H9 (cell line): ENCODE measurements at regions not wholly inside any gene's neighbourhood (a gene's known extent, or its start where the extent isn't known, plus 50 kb on each side); places are given as distances from the start of the nearest gene placed in this dataset.

Source experiments
- DNase-seq: peaks from one replicate; pipeline ENCODE4 v3.0.0-alpha.2; 2017
- H2AFZ ChIP-seq: one replicate; pipeline ENCODE4 v1.6.1; 2013; ENCODE audit warnings: mild to moderate bottlenecking, low read length, control low read depth, moderate library complexity
- H2AK5ac ChIP-seq: 2 replicates; pipeline ENCODE4 v1.6.1; 2013; ENCODE audit warnings: low read length, control low read depth, mixed read lengths; ENCODE audit not compliant: insufficient read length
- H2BK120ac ChIP-seq: one replicate; pipeline ENCODE4 v1.6.1; 2013; ENCODE audit warnings: low read depth, mild to moderate bottlenecking, low read length, control low read depth, inconsistent platforms; ENCODE audit not compliant: poor library complexity, severe bottlenecking
- H2BK12ac ChIP-seq: 2 replicates; pipeline ENCODE4 v1.6.1; 2013; ENCODE audit warnings: low read length, control low read depth, mixed read lengths, low read depth; ENCODE audit not compliant: insufficient read length
- H2BK15ac ChIP-seq: 2 replicates; pipeline ENCODE4 v1.6.1; 2013; ENCODE audit warnings: low read depth, low read length, control low read depth
- H2BK20ac ChIP-seq: one replicate; pipeline ENCODE4 v1.6.1; 2013; ENCODE audit warnings: low read depth, mild to moderate bottlenecking, low read length, control low read depth, inconsistent platforms; ENCODE audit not compliant: poor library complexity, severe bottlenecking
- H2BK5ac ChIP-seq: 2 replicates; pipeline ENCODE4 v1.6.1; 2013; ENCODE audit warnings: low read length, control low read depth, mixed read lengths; ENCODE audit not compliant: insufficient read length
- H3K14ac ChIP-seq: 2 replicates; pipeline ENCODE4 v1.6.1; 2013; ENCODE audit warnings: low read length, control low read depth; ENCODE audit not compliant: insufficient read depth
- H3K18ac ChIP-seq: 2 replicates; pipeline ENCODE4 v1.6.1; 2013; ENCODE audit warnings: low read depth, mild to moderate bottlenecking, mixed read lengths, low read length, control low read depth; ENCODE audit not compliant: insufficient read length
- H3K23ac ChIP-seq: 2 replicates; pipeline ENCODE4 v1.6.1; 2013; ENCODE audit warnings: low read length, control low read depth, mixed read lengths, low read depth; ENCODE audit not compliant: insufficient read length
- H3K23me2 ChIP-seq: 2 replicates; pipeline ENCODE4 v1.6.1; 2013; ENCODE audit warnings: low read depth, mild to moderate bottlenecking, mixed read lengths, low read length, control low read depth; ENCODE audit not compliant: insufficient read length, poor library complexity, severe bottlenecking
- H3K27ac ChIP-seq: 2 replicates; pipeline ENCODE4 v1.5.1; 2013; ENCODE audit warnings: low read length, control low read depth, mixed read lengths, low read depth; ENCODE audit not compliant: insufficient read length
- H3K27me3 ChIP-seq: 2 replicates; pipeline ENCODE4 v1.6.1; 2013; ENCODE audit warnings: low read length, control low read depth, inconsistent platforms; ENCODE audit not compliant: insufficient read depth
- H3K4ac ChIP-seq: 2 replicates; pipeline ENCODE4 v1.6.1; 2013; ENCODE audit warnings: low read depth, mild to moderate bottlenecking, control low read depth, inconsistent platforms, low read length, moderate library complexity
- H3K4me1 ChIP-seq: 2 replicates; pipeline ENCODE4 v1.6.1; 2013; ENCODE audit warnings: low read length, control low read depth, inconsistent platforms; ENCODE audit not compliant: insufficient read depth
- H3K4me2 ChIP-seq: 2 replicates; pipeline ENCODE4 v1.6.1; 2013; ENCODE audit warnings: low read length, control low read depth, mixed read lengths; ENCODE audit not compliant: insufficient read length, insufficient read depth
- H3K56ac ChIP-seq: 2 replicates; pipeline ENCODE4 v1.6.1; 2013; ENCODE audit warnings: low read depth, mild to moderate bottlenecking, mixed read lengths, low read length, control low read depth; ENCODE audit not compliant: insufficient read length
- H3K79me1 ChIP-seq: 2 replicates; pipeline ENCODE4 v1.6.1; 2013; ENCODE audit warnings: low read depth, mild to moderate bottlenecking, moderate library complexity, low read length, control low read depth, inconsistent platforms; ENCODE audit not compliant: insufficient read depth, poor library complexity, severe bottlenecking
- H3K79me2 ChIP-seq: 2 replicates; pipeline ENCODE4 v1.6.1; 2013; ENCODE audit warnings: low read length, control low read depth, inconsistent platforms; ENCODE audit not compliant: insufficient read depth
- H3K9ac ChIP-seq: 2 replicates; pipeline ENCODE4 v1.6.1; 2013; ENCODE audit warnings: low read length, control low read depth, mixed read lengths; ENCODE audit not compliant: insufficient read length; ENCODE audit errors: extremely low read depth
- H3K9me3 ChIP-seq: one replicate; pipeline ENCODE4 v1.6.1; 2013; ENCODE audit warnings: low read depth, low read length, inconsistent platforms; ENCODE audit not compliant: control insufficient read depth
- H3T11ph ChIP-seq: one replicate; pipeline ENCODE4 v1.6.1; 2013; ENCODE audit warnings: mild to moderate bottlenecking, low read length, control low read depth, inconsistent platforms
- H4K20me1 ChIP-seq: one replicate; pipeline ENCODE4 v1.6.1; 2013; ENCODE audit not compliant: control insufficient read depth, insufficient read length, insufficient read depth
- H4K5ac ChIP-seq: 2 replicates; pipeline ENCODE4 v1.6.1; 2013; ENCODE audit warnings: low read depth, mild to moderate bottlenecking, mixed read lengths, low read length, control low read depth; ENCODE audit not compliant: insufficient read length
- H4K8ac ChIP-seq: replicated peaks from 2 replicates; pipeline ENCODE4 v1.6.1; 2013; ENCODE audit warnings: low read length, control low read depth, mixed read lengths, low read depth; ENCODE audit not compliant: insufficient read length
- H4K91ac ChIP-seq: 2 replicates; pipeline ENCODE4 v1.6.1; 2013; ENCODE audit warnings: low read depth, mild to moderate bottlenecking, moderate library complexity, mixed read lengths, low read length, control low read depth; ENCODE audit not compliant: insufficient read length
- H3K27ac Mint-ChIP-seq, 3 experiments: 2 replicates in 2 of 3; 3 replicates in 1 of 3; pipeline ENCODE4 v1.8.0; 2020 to 2021; ENCODE audit warnings: mixed read lengths in 3 of 3, mild to moderate bottlenecking in 1 of 3, moderate library complexity in 1 of 3
- H3K27me3 Mint-ChIP-seq: 2 replicates; pipeline ENCODE4 v1.8.0; 2021; ENCODE audit warnings: low read depth, mild to moderate bottlenecking, moderate library complexity, mixed read lengths
- H3K36me3 Mint-ChIP-seq, 3 experiments: 2 replicates in 2 of 3; 3 replicates in 1 of 3; pipeline ENCODE4 v1.8.0; 2020 to 2021; ENCODE audit warnings: low read depth in 3 of 3, mixed read lengths in 3 of 3; ENCODE audit not compliant: insufficient read depth in 1 of 3
- H3K4me1 Mint-ChIP-seq, 2 experiments: 2 replicates each; pipeline ENCODE4 v1.8.0; 2020; ENCODE audit warnings: mixed read lengths in 2 of 2
- H3K4me3 Mint-ChIP-seq, 2 experiments: 2 replicates in 1 of 2; 3 replicates in 1 of 2; pipeline ENCODE4 v1.8.0; 2020 to 2021; ENCODE audit warnings: mild to moderate bottlenecking in 2 of 2, mixed read lengths in 2 of 2, moderate library complexity in 1 of 2
- H3K9me3 Mint-ChIP-seq, 2 experiments: 2 replicates in 1 of 2; 3 replicates in 1 of 2; pipeline ENCODE4 v1.8.0; 2020; ENCODE audit warnings: mild to moderate bottlenecking in 2 of 2, mixed read lengths in 2 of 2, moderate library complexity in 1 of 2
- CTCF ChIP-seq: fragments of 200-600 bp; sonication (generic); conservative IDR thresholded peaks from 3 replicates; pipeline ENCODE4 v1.8.0; 2021; ENCODE audit warnings: antibody characterized with exemption, mild to moderate bottlenecking
- WGBS: extraction: QIAGEN DNeasy Blood & Tissue Kit; methylation state at CpG from one replicate; pipeline ENCODE4 v1.1.7; 2013; ENCODE audit warnings: missing lambda C conversion rate, low lambda C conversion rate, mixed read lengths; ENCODE audit not compliant: insufficient read length; ENCODE audit errors: extremely low coverage; 5-methylcytosine and 5-hydroxymethylcytosine counted together

- Histone ChIP-seq H4K91ac (no peak overlapping the region), H4K20me1 (no peaks in the 10 kb centered on the region), H2BK15ac (no peak overlapping the region), H2BK5ac (no peak overlapping the region), H2AK5ac (no peak overlapping the region), H3K79me2 (no peaks in the 10 kb centered on the region), H3K23me2 (no peaks in the 10 kb centered on the region), H3K4ac (no peak overlapping the region), H4K8ac (no peak overlapping the region), H3K4me1 (no peaks in the 10 kb centered on the region), H3K14ac (no peak overlapping the region), H4K5ac (no peak overlapping the region), H2BK20ac (no peak overlapping the region), H3K9ac (no peak overlapping the region), H3T11ph (no peak overlapping the region), H3K56ac (no peak overlapping the region), H3K27ac (no peak overlapping the region), H3K79me1 (no peaks in the 10 kb centered on the region), H3K9me3 (no peaks in the 10 kb centered on the region), H3K27me3 (no peaks in the 10 kb centered on the region), H2BK12ac (no peak overlapping the region), H3K18ac (no peak overlapping the region), H3K4me2 (no peak overlapping the region), H2BK120ac (no peak overlapping the region), H3K23ac (no peak overlapping the region), H2AFZ (no peak overlapping the region)
- Mint-ChIP-seq H3K27me3 (no peaks in the 10 kb centered on the region; the same call in 1 of the 2 replicates), H3K4me1 (no peaks in the 10 kb centered on the region), H3K27ac (no peak overlapping the region), H3K9me3 (no peaks in the 10 kb centered on the region), H3K36me3 (no peaks in the 10 kb centered on the region), H3K4me3 (no peak overlapping the region)
- no peak for TF ChIP-seq CTCF
- no peak for DNase-seq
- WGBS = no CpG with 5 or more reads among the region's 2 CpGs
These were observed 170.2 kb upstream of the PRSS58 start for GRCh38 chr7:142428094-142428493.
